SK-N-MC (cell line): ENCODE measurements at regions not wholly inside any gene's neighbourhood (a gene's known extent, or its start where the extent isn't known, plus 50 kb on each side); places are given as distances from the start of the nearest gene placed in this dataset.

Experiments used
- DNase-seq: peaks from one replicate; pipeline ENCODE4 v3.0.0-alpha.2; 2011; ENCODE audit warnings: low read depth, low spot score
- H3K27ac ChIP-seq: fragments of 200-600 bp; sonication (generic); 2 replicates; pipeline ENCODE4 v1.5.1; 2016; ENCODE audit warnings: mixed run types
- H3K36me3 ChIP-seq: fragments of 200-600 bp; sonication (generic); 2 replicates; pipeline ENCODE4 v1.6.1; 2017; ENCODE audit warnings: antibody characterized with exemption, low read length, mixed read lengths; ENCODE audit not compliant: insufficient read depth
- H3K4me3 ChIP-seq: fragments of 200-600 bp; sonication (generic); 2 replicates; pipeline ENCODE4 v1.5.1; 2016
- H3K9ac ChIP-seq: fragments of 200-600 bp; sonication (generic); 2 replicates; pipeline ENCODE4 v1.8.0; 2017; ENCODE audit warnings: mixed run types, mixed read lengths; ENCODE audit not compliant: insufficient read length
- H3K9me3 ChIP-seq: fragments of 200-600 bp; sonication (generic); 2 replicates; pipeline ENCODE4 v1.6.1; 2017; ENCODE audit warnings: low read depth, mild to moderate bottlenecking, antibody characterized with exemption, low read length, moderate library complexity, mixed read lengths
- EZH2 ChIP-seq: fragments of 200-600 bp; sonication (generic); IDR thresholded peaks from one replicate; pipeline ENCODE4 v1.6.1; 2017; ENCODE audit warnings: antibody characterized with exemption
- FOXP2 ChIP-seq: optimal IDR thresholded peaks from 2 replicates; pipeline ENCODE3; 2011; ENCODE audit warnings: mild to moderate bottlenecking, moderate library complexity; ENCODE audit not compliant: insufficient read depth; ENCODE audit errors: extremely low read length, control extremely low read depth
- POLR2AphosphoS5 ChIP-seq: IDR thresholded peaks from 2 replicates; pipeline ENCODE4 v1.6.1; 2012; ENCODE audit warnings: mild to moderate bottlenecking, low read depth, low read length, borderline replicate concordance

- no peak for DNase-seq
Measured at GRCh38 chr9:95762322-95762721, 113.2 kb upstream of the ERCC6L2 start.

DNA sequence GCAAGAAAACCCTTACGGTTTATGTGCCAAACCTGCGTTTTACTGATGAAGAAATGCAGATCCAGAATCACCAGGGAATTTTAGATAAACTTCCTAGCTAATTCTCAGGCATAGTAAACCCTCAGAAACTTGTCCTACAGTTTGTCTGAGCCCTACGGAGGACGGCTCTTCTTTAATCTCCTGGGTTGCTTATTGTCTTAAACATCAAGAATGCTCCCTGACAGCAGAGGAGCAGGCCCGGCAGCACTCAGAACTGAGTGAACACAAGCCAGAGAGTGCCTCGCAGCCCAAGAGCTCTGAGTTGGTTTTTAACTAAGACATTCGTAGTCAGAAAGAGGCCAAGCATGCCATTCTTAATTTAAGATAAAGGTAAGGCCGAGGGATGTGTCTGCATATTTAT is 114.7 kb upstream of the ERCC6L2 start:
- Histone ChIP-seq H3K9ac (no peak overlapping the region), H3K9me3 (no peaks in the 10 kb centered on the region), H3K36me3 (no peaks in the 10 kb centered on the region), H3K27ac (peak overlapping the region; percentile 48), H3K4me3 (no peak overlapping the region)
- TF ChIP-seq EZH2 (no peak), POLR2AphosphoS5 (no peak), FOXP2 (no peak)
- DNase-seq = no peak

More at GRCh38 chr9:95762322-95762721, 113.2 kb upstream of the ERCC6L2 start:
- H3K4me3 ChIP-seq = no peak overlapping the region
- TF ChIP-seq POLR2AphosphoS5 (no peak), EZH2 (no peak), FOXP2 (no peak)
- H3K9ac ChIP-seq = no peak overlapping the region
- no peaks in the 10 kb centered on the region for H3K36me3 ChIP-seq
- no peaks in the 10 kb centered on the region for H3K9me3 ChIP-seq
- no peak overlapping the region for H3K27ac ChIP-seq

DNA sequence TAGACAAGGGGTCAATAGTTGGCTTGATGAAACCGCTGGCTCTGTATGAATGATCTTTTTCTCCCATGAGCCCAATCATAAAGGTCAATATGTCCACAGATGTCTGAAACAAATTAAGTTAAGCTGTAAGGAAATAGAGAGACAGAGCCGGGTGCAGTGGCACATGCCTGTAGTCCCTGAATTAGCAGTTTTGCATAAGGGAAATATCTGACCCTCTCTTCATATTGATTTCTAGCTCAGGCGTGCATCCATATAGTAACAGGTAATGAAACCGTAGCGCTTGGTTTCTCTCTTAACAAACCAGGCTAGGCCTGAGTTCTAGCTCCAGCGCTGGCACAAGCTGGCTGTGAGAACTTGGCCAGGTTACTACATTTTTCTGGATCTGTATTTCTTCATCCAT is 118.1 kb upstream of the ERCC6L2 start:
- DNase-seq = no peak
- peak overlapping the region; percentile 98 for H3K27ac ChIP-seq

GRCh38 chr9:95756986-95757385 is 118.5 kb upstream of the ERCC6L2 start:
- TF ChIP-seq POLR2AphosphoS5 (no peak), FOXP2 (no peak), EZH2 (no peak)
- Histone ChIP-seq H3K36me3 (no peaks in the 10 kb centered on the region), H3K9me3 (no peaks in the 10 kb centered on the region), H3K9ac (peak overlapping the region; percentile 72), H3K27ac (peak overlapping the region; percentile 98), H3K4me3 (peak overlapping the region; percentile 53)
- peak; percentile 76 for DNase-seq

More for the DNA sequence above, 118.1 kb upstream of the ERCC6L2 start:
- no peaks in the 10 kb centered on the region for H3K9me3 ChIP-seq
- H3K4me3 ChIP-seq = peak overlapping the region; percentile 53
- no peak for TF ChIP-seq EZH2
- TF ChIP-seq POLR2AphosphoS5 = no peak
- TF ChIP-seq FOXP2 = no peak
- no peaks in the 10 kb centered on the region for H3K36me3 ChIP-seq
- peak overlapping the region; percentile 72 for H3K9ac ChIP-seq

DNA sequence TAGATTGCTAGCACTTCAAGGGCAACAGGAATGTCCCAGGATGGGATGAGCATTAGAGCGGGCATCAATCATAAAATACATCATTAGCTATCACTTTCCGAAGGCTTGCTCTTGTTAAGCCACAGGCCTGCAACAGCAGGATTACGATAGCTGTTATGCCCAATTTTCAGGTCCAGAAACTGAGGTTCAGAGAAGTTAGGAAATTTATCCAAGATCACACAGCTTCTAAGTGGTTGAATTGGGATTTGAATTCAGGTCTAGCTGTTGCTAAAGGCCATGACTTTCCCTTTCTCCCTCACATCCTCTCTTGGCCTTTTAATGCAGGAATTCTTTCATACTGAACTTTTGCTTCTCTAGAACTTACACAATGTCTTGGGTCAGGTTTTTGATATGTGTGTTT is 119.4 kb upstream of the ERCC6L2 start:
- Histone ChIP-seq H3K9me3 (no peaks in the 10 kb centered on the region), H3K9ac (peak overlapping the region; percentile 72), H3K4me3 (peak overlapping the region; percentile 53), H3K36me3 (no peaks in the 10 kb centered on the region), H3K27ac (peak overlapping the region; percentile 98)
- no peak for TF ChIP-seq FOXP2
- TF ChIP-seq POLR2AphosphoS5 = no peak
- no peak for TF ChIP-seq EZH2
- no peak for DNase-seq

DNA sequence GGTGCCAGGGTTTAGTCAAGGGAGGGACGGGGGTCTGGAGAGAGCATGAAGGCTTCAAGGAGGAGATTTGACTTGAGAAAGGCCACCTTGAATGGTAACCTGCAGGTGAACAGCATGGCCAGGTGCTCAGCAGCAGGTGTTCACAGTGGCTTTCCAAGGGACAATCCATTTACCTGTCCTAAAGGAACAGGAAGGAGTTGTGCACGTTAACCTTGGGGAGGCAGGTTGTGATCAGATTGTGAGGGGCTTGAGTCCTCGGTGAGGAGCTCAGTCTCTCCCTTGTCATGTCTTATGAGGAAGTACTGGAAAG is 120.1 kb upstream of the ERCC6L2 start:
- Histone ChIP-seq H3K36me3 (no peaks in the 10 kb centered on the region), H3K27ac (peak overlapping the region; percentile 88), H3K4me3 (no peak overlapping the region), H3K9ac (peak overlapping the region; percentile 5), H3K9me3 (no peaks in the 10 kb centered on the region)
- DNase-seq = no peak
- no peak for TF ChIP-seq POLR2AphosphoS5

- TF ChIP-seq FOXP2 (no peak), EZH2 (no peak), POLR2AphosphoS5 (no peak)
- Histone ChIP-seq H3K4me3 (peak overlapping the region; percentile 63), H3K27ac (peak overlapping the region; percentile 88), H3K36me3 (no peaks in the 10 kb centered on the region), H3K9me3 (no peaks in the 10 kb centered on the region), H3K9ac (peak overlapping the region; percentile 45)
- no peak for DNase-seq
Measured at GRCh38 chr9:95754533-95755420, 120.7 kb upstream of the ERCC6L2 start.

GRCh38 chr9:95753762-95754465 is 121.6 kb upstream of the ERCC6L2 start:
- DNase-seq = no peak
- peak overlapping the region; percentile 88 for H3K27ac ChIP-seq
- H3K9ac ChIP-seq = peak overlapping the region; percentile 45
- TF ChIP-seq EZH2 (no peak), FOXP2 (no peak), POLR2AphosphoS5 (no peak)
- no peaks in the 10 kb centered on the region for H3K9me3 ChIP-seq
- H3K36me3 ChIP-seq = no peaks in the 10 kb centered on the region
- H3K4me3 ChIP-seq = peak overlapping the region; percentile 63
